ENCODE measurements at regions not wholly inside any gene's neighbourhood (a gene's known extent, or its start where the extent isn't known, plus 50 kb on each side); places are given as distances from the start of the nearest gene placed in this dataset.

DNA sequence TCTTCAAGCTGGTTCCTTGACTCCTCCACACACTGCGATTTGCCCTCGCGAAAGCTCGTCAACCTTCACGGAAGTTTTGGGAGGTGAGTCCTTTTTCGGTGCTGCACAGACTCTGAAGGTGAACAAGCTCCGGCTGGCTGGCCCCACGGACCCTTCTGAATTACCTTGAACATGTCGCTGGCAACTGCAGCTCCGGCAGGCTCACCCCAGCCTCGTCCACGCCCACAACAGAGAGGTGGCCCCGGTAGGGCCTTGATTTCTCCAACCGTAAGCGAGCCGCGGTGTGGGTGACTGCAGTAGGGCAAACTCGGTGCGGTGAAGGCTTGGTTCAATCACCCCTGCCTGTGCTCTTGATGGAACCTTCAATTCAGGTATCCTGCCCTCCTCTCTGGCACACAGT lies 1020.7 kb upstream of the GOT2 start:
- no peaks in the 10 kb centered on the region for H3K9me3 ChIP-seq (ENCODE audit: control insufficient read depth, insufficient read depth, low read depth, low read length)
- ChIA-PET POLR2A (no interaction called here), CTCF (no interaction called here)
- no peak overlapping the region for H3K27ac ChIP-seq (ENCODE audit: low read length)
- no peaks in the 10 kb centered on the region for H3K27me3 ChIP-seq (ENCODE audit: control insufficient read depth, insufficient read depth, low read length)
- in situ Hi-C loops (cut with HindIII; ENCODE audit: low pct_unique_long_range_greater_than_20kb, low sequenced_read_pairs) (no loop called here), intact Hi-C loops (cut with micrococcal nuclease; ENCODE audit: unreplicated experiment) (no loop called here)
- H3K4me3 ChIP-seq (ENCODE audit: low read depth in 2 of 2, low read length in 2 of 2), result no peak overlapping the region
- TF ChIP-seq, protein P1, sequence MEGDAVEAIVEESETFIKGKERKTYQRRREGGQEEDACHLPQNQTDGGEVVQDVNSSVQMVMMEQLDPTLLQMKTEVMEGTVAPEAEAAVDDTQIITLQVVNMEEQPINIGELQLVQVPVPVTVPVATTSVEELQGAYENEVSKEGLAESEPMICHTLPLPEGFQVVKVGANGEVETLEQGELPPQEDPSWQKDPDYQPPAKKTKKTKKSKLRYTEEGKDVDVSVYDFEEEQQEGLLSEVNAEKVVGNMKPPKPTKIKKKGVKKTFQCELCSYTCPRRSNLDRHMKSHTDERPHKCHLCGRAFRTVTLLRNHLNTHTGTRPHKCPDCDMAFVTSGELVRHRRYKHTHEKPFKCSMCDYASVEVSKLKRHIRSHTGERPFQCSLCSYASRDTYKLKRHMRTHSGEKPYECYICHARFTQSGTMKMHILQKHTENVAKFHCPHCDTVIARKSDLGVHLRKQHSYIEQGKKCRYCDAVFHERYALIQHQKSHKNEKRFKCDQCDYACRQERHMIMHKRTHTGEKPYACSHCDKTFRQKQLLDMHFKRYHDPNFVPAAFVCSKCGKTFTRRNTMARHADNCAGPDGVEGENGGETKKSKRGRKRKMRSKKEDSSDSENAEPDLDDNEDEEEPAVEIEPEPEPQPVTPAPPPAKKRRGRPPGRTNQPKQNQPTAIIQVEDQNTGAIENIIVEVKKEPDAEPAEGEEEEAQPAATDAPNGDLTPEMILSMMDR (IDR thresholded peaks at IDR 0.05), result no peak
- no peak for TF ChIP-seq TCF7L2 (IDR thresholded peaks at IDR 0.05; ENCODE audit: low read depth, low read length)
- TF ChIP-seq POLR2AphosphoS5 (IDR thresholded peaks at IDR 0.05; ENCODE audit: low read depth, low read length), result no peak
- no peak for TF ChIP-seq SIN3A (IDR thresholded peaks at IDR 0.05; ENCODE audit: borderline replicate concordance, insufficient read depth, low read depth, low read length)
- TF ChIP-seq, protein P2, sequence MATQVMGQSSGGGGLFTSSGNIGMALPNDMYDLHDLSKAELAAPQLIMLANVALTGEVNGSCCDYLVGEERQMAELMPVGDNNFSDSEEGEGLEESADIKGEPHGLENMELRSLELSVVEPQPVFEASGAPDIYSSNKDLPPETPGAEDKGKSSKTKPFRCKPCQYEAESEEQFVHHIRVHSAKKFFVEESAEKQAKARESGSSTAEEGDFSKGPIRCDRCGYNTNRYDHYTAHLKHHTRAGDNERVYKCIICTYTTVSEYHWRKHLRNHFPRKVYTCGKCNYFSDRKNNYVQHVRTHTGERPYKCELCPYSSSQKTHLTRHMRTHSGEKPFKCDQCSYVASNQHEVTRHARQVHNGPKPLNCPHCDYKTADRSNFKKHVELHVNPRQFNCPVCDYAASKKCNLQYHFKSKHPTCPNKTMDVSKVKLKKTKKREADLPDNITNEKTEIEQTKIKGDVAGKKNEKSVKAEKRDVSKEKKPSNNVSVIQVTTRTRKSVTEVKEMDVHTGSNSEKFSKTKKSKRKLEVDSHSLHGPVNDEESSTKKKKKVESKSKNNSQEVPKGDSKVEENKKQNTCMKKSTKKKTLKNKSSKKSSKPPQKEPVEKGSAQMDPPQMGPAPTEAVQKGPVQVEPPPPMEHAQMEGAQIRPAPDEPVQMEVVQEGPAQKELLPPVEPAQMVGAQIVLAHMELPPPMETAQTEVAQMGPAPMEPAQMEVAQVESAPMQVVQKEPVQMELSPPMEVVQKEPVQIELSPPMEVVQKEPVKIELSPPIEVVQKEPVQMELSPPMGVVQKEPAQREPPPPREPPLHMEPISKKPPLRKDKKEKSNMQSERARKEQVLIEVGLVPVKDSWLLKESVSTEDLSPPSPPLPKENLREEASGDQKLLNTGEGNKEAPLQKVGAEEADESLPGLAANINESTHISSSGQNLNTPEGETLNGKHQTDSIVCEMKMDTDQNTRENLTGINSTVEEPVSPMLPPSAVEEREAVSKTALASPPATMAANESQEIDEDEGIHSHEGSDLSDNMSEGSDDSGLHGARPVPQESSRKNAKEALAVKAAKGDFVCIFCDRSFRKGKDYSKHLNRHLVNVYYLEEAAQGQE (IDR thresholded peaks at IDR 0.05; ENCODE audit: insufficient read depth in 1 of 2, low read depth in 2 of 2, low read length in 1 of 2), result no peak
- DNase-seq (ENCODE audit: low read depth, low spot score) (no peak), ATAC-seq (no peak)
- no peaks in the 10 kb centered on the region for H3K4me1 ChIP-seq (ENCODE audit: control insufficient read depth, insufficient read depth, low read length)
- H3K36me3 ChIP-seq (ENCODE audit: control insufficient read depth, insufficient read depth, low read length), result no peaks in the 10 kb centered on the region
- BruUV-seq (replicated peaks), result no TSS peak

DNA sequence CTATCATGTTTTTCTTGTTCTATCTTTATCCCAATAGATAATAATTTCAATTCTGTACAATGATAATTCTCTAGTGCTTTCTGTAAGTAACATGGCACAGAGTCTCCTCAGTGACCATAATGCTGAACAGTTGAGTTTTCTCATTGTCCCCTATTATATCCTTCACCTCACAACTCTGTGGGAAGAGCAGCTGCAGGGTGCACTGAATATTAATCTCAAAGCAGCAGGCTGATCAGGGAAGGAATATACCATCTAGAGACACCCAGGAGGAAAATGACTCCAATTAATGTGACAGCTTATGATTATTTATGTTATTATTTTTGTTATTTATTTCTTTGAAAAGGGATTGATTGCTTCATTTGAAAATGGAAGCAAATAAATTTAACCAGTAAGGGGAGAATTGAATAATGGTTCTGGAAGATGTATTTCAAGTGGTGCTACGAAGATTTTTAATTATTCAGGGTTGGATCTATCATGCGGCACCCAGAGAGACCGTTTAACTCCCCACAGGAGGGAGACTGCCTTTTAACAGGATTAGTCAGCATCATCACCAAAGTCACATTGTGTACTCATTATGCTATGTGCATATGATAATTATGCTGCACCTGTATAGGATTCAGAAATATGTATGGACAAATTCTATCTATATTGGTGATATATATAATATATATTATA lies 1015.7 kb upstream of the GOT2 start:
- ATAC-seq (no peak), DNase-seq (ENCODE audit: low read depth, low spot score) (no peak)
- POLR2A ChIA-PET, result no interaction called here
- Histone ChIP-seq H3K4me3 (ENCODE audit: low read depth in 2 of 2, low read length in 2 of 2) (no peak overlapping the region), H3K9me3 (ENCODE audit: control insufficient read depth, insufficient read depth, low read depth, low read length) (no peaks in the 10 kb centered on the region), H3K4me1 (ENCODE audit: control insufficient read depth, insufficient read depth, low read length) (no peaks in the 10 kb centered on the region), H3K36me3 (ENCODE audit: control insufficient read depth, insufficient read depth, low read length) (no peaks in the 10 kb centered on the region), H3K27ac (ENCODE audit: low read length) (no peak overlapping the region), H3K27me3 (ENCODE audit: control insufficient read depth, insufficient read depth, low read length) (no peaks in the 10 kb centered on the region)
- intact Hi-C loops (cut with micrococcal nuclease; ENCODE audit: unreplicated experiment), result no loop called here
- in situ Hi-C loops (cut with HindIII; ENCODE audit: low pct_unique_long_range_greater_than_20kb, low sequenced_read_pairs), result no loop called here
- no TSS peak for BruUV-seq (replicated peaks)
- TF ChIP-seq SIN3A (IDR thresholded peaks at IDR 0.05; ENCODE audit: borderline replicate concordance, insufficient read depth, low read depth, low read length) (no peak), TCF7L2 (IDR thresholded peaks at IDR 0.05; ENCODE audit: low read depth, low read length) (no peak)
- TF ChIP-seq, protein P2 (IDR thresholded peaks at IDR 0.05; ENCODE audit: insufficient read depth in 1 of 2, low read depth in 2 of 2, low read length in 1 of 2), result no peak
- TF ChIP-seq, protein P1 (IDR thresholded peaks at IDR 0.05), result no peak
- CTCF ChIA-PET, result no interaction called here

Data from Panc1 (cell line).